Spinal cord (tissue), 9 donors: ENCODE measurements at regions not wholly inside any gene's neighbourhood (a gene's known extent, or its start where the extent isn't known, plus 50 kb on each side); places are given as distances from the start of the nearest gene placed in this dataset.
"Not testable (repeated sequence)": the region's sequence is repeated elsewhere in the genome, so short reads cannot be mapped to it uniquely, and the experiment has no call there.

Experiments used
- DNase-seq, 6 donors: peaks; one replicate each; pipeline versions ENCODE4 v3.0.0 to v3.0.0-alpha.2; 2013 to 2015; ENCODE audit warnings: low spot score in 6 of 6, low read depth in 4 of 6
- H3K27ac ChIP-seq: one replicate; pipeline ENCODE4 v1.5.1; 2013; ENCODE audit warnings: low read depth, low read length, control low read depth
- H3K27me3 ChIP-seq: one replicate; pipeline ENCODE4 v1.6.1; 2013; ENCODE audit warnings: low read length; ENCODE audit not compliant: control insufficient read depth, insufficient read depth
- H3K36me3 ChIP-seq: one replicate; pipeline ENCODE4 v1.6.1; 2013; ENCODE audit warnings: low read length; ENCODE audit not compliant: control insufficient read depth, insufficient read depth
- H3K4me1 ChIP-seq: one replicate; pipeline ENCODE4 v1.6.1; 2013; ENCODE audit warnings: low read length; ENCODE audit not compliant: control insufficient read depth, insufficient read depth
- H3K4me3 ChIP-seq: one replicate; pipeline ENCODE4 v1.5.1; 2013; ENCODE audit warnings: low read depth, low read length, control low read depth
- H3K9me3 ChIP-seq: one replicate; pipeline ENCODE4 v1.6.1; 2013; ENCODE audit warnings: low read length; ENCODE audit not compliant: control insufficient read depth, insufficient read depth
- WGBS: methylation state at CpG from one replicate; pipeline ENCODE4 v1.1.5; 2013; ENCODE audit warnings: missing lambda C conversion rate; ENCODE audit not compliant: insufficient coverage; 5-methylcytosine and 5-hydroxymethylcytosine counted together
- donor health status: healthy.

DNA sequence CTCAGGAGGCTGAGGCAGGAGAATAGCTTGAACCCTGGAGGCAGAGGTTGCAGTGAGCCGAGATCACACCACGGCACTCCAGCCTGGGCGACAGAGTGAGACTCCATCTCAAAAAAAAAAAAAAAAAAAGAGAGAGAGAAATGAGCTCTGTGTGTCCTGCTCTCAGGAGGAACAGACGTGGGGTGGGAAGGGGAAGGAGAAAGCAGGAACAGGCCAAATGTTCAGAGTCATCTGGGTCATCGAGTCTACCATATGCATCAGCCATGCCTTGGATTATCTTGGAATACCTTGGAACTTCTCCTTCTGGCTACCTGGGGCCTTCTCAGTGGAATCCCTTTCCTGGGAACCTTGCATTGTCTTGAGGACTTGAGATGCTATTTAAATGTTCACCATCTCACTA is 51.7 kb upstream of the ZFHX3 start:
- H3K27me3 ChIP-seq, H3K36me3 ChIP-seq, H3K4me1 ChIP-seq, H3K4me3 ChIP-seq, DNase-seq, H3K9me3 ChIP-seq, H3K27ac ChIP-seq: not testable (repeated sequence)
- WGBS: 81% methylated on average over 2 of the region's 5 CpGs
